T-cell (primary cell): ENCODE measurements at regions not wholly inside any gene's neighbourhood (a gene's known extent, or its start where the extent isn't known, plus 50 kb on each side); places are given as distances from the start of the nearest gene placed in this dataset.

Experiments
- ATAC-seq, 4 experiments: fragments of 200-7000 bp in 3 of 4; fragments of 150-1000 bp in 1 of 4; cut with Tn5 transposase; replicated peaks in 1 of 4; 1 replicate in 3 of 4; 2 replicates in 1 of 4; pipeline ENCODE4 v1.10.0; 2021; ENCODE audit warnings: moderate library complexity in 3 of 4, mild to moderate bottlenecking in 2 of 4, moderate number of reproducible peaks in 1 of 4
- CTCF ChIA-PET, 2 donors: fragments of 300-600 bp; sonication (Branson Sonifier 250); formaldehyde crosslinking; loops; one replicate each; lab custom pipeline; 2022; ENCODE audit warnings: antibody characterized with exemption in 2 of 2; lab: Charles Lee
- POLR2A ChIA-PET, 2 donors: fragments of 300-600 bp; sonication (Branson Sonifier 250); formaldehyde crosslinking; loops; one replicate each; lab custom pipeline; 2022; ENCODE audit warnings: antibody characterized with exemption in 2 of 2; lab: Charles Lee
- DNase-seq, 35 experiments: peaks; one replicate each; pipeline versions ENCODE4 v3.0.0 to v3.0.0-alpha.2; 2013 to 2023
- H3K27ac ChIP-seq: one replicate; pipeline ENCODE4 v1.5.1; 2013; ENCODE audit warnings: low read length
- H3K27me3 ChIP-seq, 2 experiments: replicated peaks in 1 of 2; 1 replicate in 1 of 2; 2 replicates in 1 of 2; pipeline versions ENCODE4 v1.6.1 to v1.7.0; 2013; ENCODE audit warnings: low read length in 1 of 2, mixed read lengths in 1 of 2; ENCODE audit not compliant: control insufficient read depth in 2 of 2, insufficient read depth in 2 of 2; ENCODE audit errors: extremely low read depth in 1 of 2
- H3K36me3 ChIP-seq, 2 donors: 1 replicate in 1 of 2; 2 replicates in 1 of 2; pipeline versions ENCODE4 v1.6.1 to v1.7.0; 2013; ENCODE audit warnings: low read length in 1 of 2; ENCODE audit not compliant: control insufficient read depth in 2 of 2, insufficient read depth in 1 of 2; ENCODE audit errors: extremely low read depth in 1 of 2
- H3K4me1 ChIP-seq, 2 experiments: 1 replicate in 1 of 2; 2 replicates in 1 of 2; pipeline versions ENCODE4 v1.6.1 to v1.7.0; 2013; ENCODE audit warnings: low read length in 2 of 2, mixed read lengths in 1 of 2; ENCODE audit not compliant: insufficient read depth in 2 of 2, control insufficient read depth in 1 of 2; ENCODE audit errors: extremely low read depth in 1 of 2
- H3K4me3 ChIP-seq, 2 donors: 1 replicate in 1 of 2; 2 replicates in 1 of 2; pipeline versions ENCODE4 v1.5.1 to v1.7.0; 2013; ENCODE audit warnings: mild to moderate bottlenecking in 2 of 2, low read length in 1 of 2, moderate library complexity in 1 of 2; ENCODE audit not compliant: control insufficient read depth in 1 of 2; ENCODE audit errors: extremely low read depth in 1 of 2
- H3K9me3 ChIP-seq: 2 replicates; pipeline ENCODE4 v1.7.0; 2013
- H3K27ac Mint-ChIP-seq, 2 donors: one replicate each; pipeline ENCODE4 v1.8.0; 2020 to 2021; ENCODE audit warnings: mild to moderate bottlenecking in 2 of 2, mixed read lengths in 2 of 2
- H3K27me3 Mint-ChIP-seq, 2 donors: one replicate each; pipeline ENCODE4 v1.8.0; 2021 to 2022; ENCODE audit warnings: mixed read lengths in 2 of 2
- H3K36me3 Mint-ChIP-seq: one replicate; pipeline ENCODE4 v1.8.0; 2021; ENCODE audit warnings: mixed read lengths
- H3K4me1 Mint-ChIP-seq, 3 donors: one replicate each; pipeline ENCODE4 v1.8.0; 2020 to 2022; ENCODE audit warnings: mixed read lengths in 3 of 3, mild to moderate bottlenecking in 1 of 3
- H3K4me3 Mint-ChIP-seq, 3 donors: one replicate each; pipeline ENCODE4 v1.8.0; 2020 to 2022; ENCODE audit warnings: mild to moderate bottlenecking in 3 of 3, mixed read lengths in 3 of 3, moderate library complexity in 3 of 3
- H3K9me3 Mint-ChIP-seq, 3 donors: one replicate each; pipeline ENCODE4 v1.8.0; 2020 to 2022; ENCODE audit warnings: mixed read lengths in 3 of 3
- WGBS: methylation state at CpG from one replicate; pipeline ENCODE4 v1.1.5; 2013; ENCODE audit warnings: missing lambda C conversion rate; ENCODE audit not compliant: insufficient coverage; 5-methylcytosine and 5-hydroxymethylcytosine counted together

DNA sequence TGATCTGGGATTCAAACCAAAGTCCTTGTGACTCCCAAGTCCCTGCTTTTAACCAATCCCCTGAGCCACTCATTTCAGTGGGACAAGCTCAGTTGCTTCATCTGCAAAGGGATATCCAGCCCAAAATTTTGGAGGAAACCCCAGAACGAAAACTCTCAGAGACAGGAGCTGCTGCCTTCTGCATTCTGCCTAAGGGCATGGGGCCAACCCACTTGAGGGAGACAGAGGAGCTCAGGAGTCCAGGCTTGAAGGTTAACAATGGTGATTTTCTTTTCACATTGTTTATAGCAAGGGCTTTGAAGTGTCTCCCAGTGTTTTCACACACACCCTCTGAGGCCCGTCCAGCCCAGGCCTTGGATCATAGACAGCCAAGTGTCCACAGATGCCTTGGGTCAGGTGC, 148.1 kb upstream of the CTTNBP2NL start:
- no peak overlapping the region for H3K27ac ChIP-seq
- WGBS, result 86% methylated on average over 2 of the region's 2 CpGs
- no peaks in the 10 kb centered on the region for H3K36me3 ChIP-seq
- Mint-ChIP-seq H3K27ac (no peak overlapping the region), H3K4me3 (no peak overlapping the region), H3K36me3 (no peaks in the 10 kb centered on the region), H3K9me3 (no peaks in the 10 kb centered on the region), H3K4me1 (no peaks in the 10 kb centered on the region), H3K27me3 (peaks cover 8 to 21% of the 10 kb centered on the region in 2 donors)
- peaks cover 0 to 22% of the 10 kb centered on the region in 2 experiments for H3K27me3 ChIP-seq
- ATAC-seq, result no peak
- no peak overlapping the region for H3K4me3 ChIP-seq
- no peaks in the 10 kb centered on the region for H3K9me3 ChIP-seq
- H3K4me1 ChIP-seq, result no peaks in the 10 kb centered on the region
- no peak for DNase-seq
- ChIA-PET POLR2A (no interaction called here), CTCF (interaction anchor here in 1 of 2 donors (1.1 kb wide), 1 partner anchor 15 kb away, joined by 5 read pairs; no protein-coding TSS in a partner anchor)

DNA sequence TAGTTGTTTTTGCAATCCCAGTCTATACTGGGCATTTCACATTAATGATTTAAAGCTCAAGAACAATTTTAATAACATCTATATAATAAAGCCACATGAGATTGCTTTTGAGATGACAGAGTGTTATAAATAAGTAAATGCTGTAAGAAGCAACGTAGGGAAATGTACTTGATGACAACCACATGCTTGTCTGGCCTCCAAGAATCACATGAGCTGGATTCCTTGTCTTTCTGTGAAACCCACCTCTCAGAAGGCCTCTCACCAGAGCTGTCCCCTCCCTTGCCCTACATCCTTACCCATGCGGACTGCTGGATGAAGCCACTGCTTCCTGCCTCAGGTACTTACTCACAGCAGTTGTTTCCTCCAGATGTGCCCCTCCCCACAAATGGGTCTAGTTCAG, 145.1 kb upstream of the CTTNBP2NL start:
- H3K9me3 Mint-ChIP-seq, result no peaks in the 10 kb centered on the region
- Histone ChIP-seq H3K27me3 (peaks cover 0 to 13% of the 10 kb centered on the region in 2 experiments), H3K27ac (no peak overlapping the region), H3K9me3 (no peaks in the 10 kb centered on the region), H3K4me3 (no peak overlapping the region), H3K36me3 (no peaks in the 10 kb centered on the region), H3K4me1 (no peaks in the 10 kb centered on the region)
- peaks cover 16 to 32% of the 10 kb centered on the region in 2 donors for H3K27me3 Mint-ChIP-seq
- H3K4me1 Mint-ChIP-seq, result no peaks in the 10 kb centered on the region
- H3K4me3 Mint-ChIP-seq, result no peak overlapping the region
- CTCF ChIA-PET, result no interaction called here
- H3K36me3 Mint-ChIP-seq, result no peaks in the 10 kb centered on the region
- ATAC-seq (no peak), DNase-seq (no peak)
- WGBS, result 80% methylated on average over 1 of the region's 2 CpGs
- no peak overlapping the region for H3K27ac Mint-ChIP-seq
- POLR2A ChIA-PET, result no interaction called here

DNA sequence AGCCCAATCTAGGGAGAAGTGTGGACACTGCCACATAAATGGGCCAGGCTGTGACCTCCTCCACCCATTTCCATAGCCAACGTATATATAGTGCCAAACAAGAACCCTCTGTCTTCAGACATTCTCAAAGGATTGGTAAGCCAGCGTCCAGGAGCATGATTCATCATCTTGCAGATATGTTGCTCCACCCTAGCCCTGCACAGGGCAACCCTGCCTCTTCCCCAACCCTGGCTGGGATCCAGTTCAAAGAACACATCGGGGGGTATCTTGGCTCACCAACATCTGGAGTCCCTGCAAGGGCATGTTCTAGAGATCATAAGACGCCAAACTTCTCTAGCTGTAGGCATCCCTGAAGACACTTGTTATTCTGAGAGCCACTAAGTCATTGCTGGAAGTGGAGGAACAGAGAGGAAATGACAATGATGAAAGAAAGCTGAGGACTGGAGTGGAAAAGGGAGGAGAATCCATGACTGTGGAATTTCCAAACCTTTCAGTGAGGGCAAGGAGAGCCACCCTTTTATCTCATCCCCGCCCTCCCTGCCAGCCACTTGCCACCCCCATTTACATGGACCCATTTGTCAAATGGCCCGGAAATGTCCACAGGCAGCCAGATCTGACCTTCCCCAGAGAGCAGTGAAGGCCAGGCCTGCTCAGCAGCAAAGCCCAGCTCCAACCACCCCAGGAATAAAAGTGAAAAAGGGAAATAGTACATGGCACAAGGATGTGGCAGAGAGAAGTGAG, 144.1 kb upstream of the CTTNBP2NL start:
- Histone ChIP-seq H3K27me3 (peaks cover 0 to 12% of the 10 kb centered on the region in 2 experiments), H3K4me1 (no peaks in the 10 kb centered on the region), H3K4me3 (no peak overlapping the region), H3K36me3 (no peaks in the 10 kb centered on the region), H3K27ac (no peak overlapping the region), H3K9me3 (no peaks in the 10 kb centered on the region)
- POLR2A ChIA-PET, result no interaction called here
- Mint-ChIP-seq H3K27ac (no peak overlapping the region), H3K9me3 (no peaks in the 10 kb centered on the region), H3K27me3 (peaks cover 18 to 33% of the 10 kb centered on the region in 2 donors), H3K4me1 (no peaks in the 10 kb centered on the region), H3K4me3 (no peak overlapping the region), H3K36me3 (no peaks in the 10 kb centered on the region)
- 81% methylated on average over 4 of the region's 6 CpGs for WGBS
- DNase-seq (no peak), ATAC-seq (no peak)
- CTCF ChIA-PET, result no interaction called here

DNA sequence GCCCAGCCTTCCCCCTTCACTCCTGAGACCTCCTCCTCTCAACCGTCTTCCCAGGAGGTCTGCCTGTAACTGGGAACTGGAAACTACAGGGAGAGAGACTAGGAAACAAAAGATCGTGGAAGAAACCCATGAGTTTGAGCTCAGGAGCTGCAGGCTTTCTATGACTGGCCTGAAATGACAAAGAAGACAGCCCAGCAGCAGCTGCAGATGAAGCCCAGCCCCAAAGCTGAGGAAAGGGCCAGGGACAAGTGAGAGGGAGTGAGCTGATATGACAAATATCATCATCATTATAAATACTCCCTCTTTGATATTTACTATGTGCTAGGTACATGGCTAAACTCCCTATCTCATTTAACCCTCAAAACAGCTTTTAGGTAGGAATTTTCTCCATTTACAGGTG, 142.6 kb upstream of the CTTNBP2NL start:
- peaks cover 0 to 7% of the 10 kb centered on the region in 2 experiments for H3K27me3 ChIP-seq
- CTCF ChIA-PET, result no interaction called here
- H3K36me3 ChIP-seq, result no peaks in the 10 kb centered on the region
- H3K4me3 ChIP-seq, result no peak overlapping the region
- WGBS, result no CpG with 5 or more reads among the region's 2 CpGs
- Mint-ChIP-seq H3K9me3 (no peaks in the 10 kb centered on the region), H3K36me3 (no peaks in the 10 kb centered on the region), H3K4me3 (no peak overlapping the region), H3K4me1 (no peaks in the 10 kb centered on the region), H3K27me3 (peaks cover 18 to 33% of the 10 kb centered on the region in 2 donors), H3K27ac (no peak overlapping the region)
- H3K9me3 ChIP-seq, result no peaks in the 10 kb centered on the region
- no peak overlapping the region for H3K27ac ChIP-seq
- no peak for ATAC-seq
- DNase-seq, result no peak
- no peaks in the 10 kb centered on the region for H3K4me1 ChIP-seq
- POLR2A ChIA-PET, result no interaction called here

DNA sequence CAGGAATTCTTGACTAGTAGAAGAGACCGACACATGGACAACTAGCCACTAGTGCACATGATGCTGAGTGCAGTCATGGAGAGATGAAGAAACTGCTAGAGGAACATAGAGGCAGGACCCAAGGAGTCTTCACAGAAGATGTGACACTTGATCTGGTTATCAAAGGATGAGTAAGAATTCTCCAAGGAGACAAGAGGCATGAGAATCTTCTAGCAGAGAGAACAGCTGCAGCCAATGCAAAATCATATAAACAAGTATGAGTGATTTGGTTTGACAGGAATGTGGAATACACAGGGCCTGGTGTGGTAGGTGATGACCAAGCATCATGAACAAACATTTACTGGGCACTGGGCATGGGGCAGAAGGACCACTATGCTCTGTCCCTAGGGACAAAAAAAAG, 140.9 kb upstream of the CTTNBP2NL start:
- no peaks in the 10 kb centered on the region for H3K4me1 Mint-ChIP-seq
- H3K9me3 Mint-ChIP-seq, result no peaks in the 10 kb centered on the region
- POLR2A ChIA-PET, result no interaction called here
- H3K27ac Mint-ChIP-seq, result no peak overlapping the region
- WGBS, result 88% methylated on average over 1 of the region's 1 CpG
- no peak for DNase-seq
- no peak overlapping the region for H3K4me3 Mint-ChIP-seq
- Histone ChIP-seq H3K4me1 (no peaks in the 10 kb centered on the region), H3K27ac (no peak overlapping the region), H3K4me3 (no peak overlapping the region), H3K27me3 (no peaks in the 10 kb centered on the region), H3K36me3 (no peaks in the 10 kb centered on the region), H3K9me3 (no peaks in the 10 kb centered on the region)
- CTCF ChIA-PET, result no interaction called here
- H3K36me3 Mint-ChIP-seq, result no peaks in the 10 kb centered on the region
- H3K27me3 Mint-ChIP-seq, result peaks cover 19 to 31% of the 10 kb centered on the region in 2 donors
- no peak for ATAC-seq

DNA sequence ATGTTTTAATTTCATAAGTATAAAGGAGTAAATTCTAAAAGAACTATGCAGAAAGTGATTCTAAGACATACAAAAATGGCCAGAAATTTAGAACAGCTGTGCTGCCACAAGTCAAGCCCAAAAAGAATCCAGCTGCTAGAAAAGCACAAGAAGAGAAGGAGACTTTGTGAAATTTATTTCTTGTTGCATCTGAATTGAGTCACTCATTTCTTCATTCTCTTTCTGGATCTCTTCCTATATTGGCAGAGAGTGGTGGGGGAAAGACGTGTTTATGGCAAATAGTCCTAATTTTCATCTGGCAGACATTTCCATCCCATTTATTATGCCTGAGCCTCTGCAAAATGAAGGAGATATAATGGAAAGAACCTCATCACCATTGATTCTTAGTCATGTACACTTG, 139.6 kb upstream of the CTTNBP2NL start:
- Mint-ChIP-seq H3K4me3 (no peak overlapping the region), H3K36me3 (no peaks in the 10 kb centered on the region), H3K4me1 (no peaks in the 10 kb centered on the region), H3K27ac (no peak overlapping the region), H3K9me3 (no peaks in the 10 kb centered on the region), H3K27me3 (peaks cover 20 to 34% of the 10 kb centered on the region in 2 donors)
- Histone ChIP-seq H3K27me3 (no peaks in the 10 kb centered on the region), H3K27ac (no peak overlapping the region), H3K4me3 (no peak overlapping the region), H3K36me3 (no peaks in the 10 kb centered on the region), H3K9me3 (no peaks in the 10 kb centered on the region), H3K4me1 (no peaks in the 10 kb centered on the region)
- WGBS, result no CpG with 5 or more reads among the region's 1 CpG
- ATAC-seq, result no peak
- ChIA-PET POLR2A (no interaction called here), CTCF (no interaction called here)
- no peak for DNase-seq
